ENCODE measurements at regions not wholly inside any gene's neighbourhood (a gene's known extent, or its start where the extent isn't known, plus 50 kb on each side); places are given as distances from the start of the nearest gene placed in this dataset.

- Histone ChIP-seq H3K9me3 (ENCODE audit: insufficient read depth in 2 of 2, low read depth in 1 of 2, low read length in 1 of 2) (no peaks in the 10 kb centered on the region), H3K4me3 (ENCODE audit: extremely low read depth in 1 of 4, insufficient read depth in 2 of 4, low read depth in 3 of 4, low read length in 4 of 4) (no peak overlapping the region), H4K8ac (ENCODE audit: extremely low read depth, insufficient read depth, low read length) (no peak overlapping the region), H2AFZ (ENCODE audit: low read length) (no peak overlapping the region), H4K91ac (replicated peaks; ENCODE audit: insufficient read length, low read length) (no peak overlapping the region), H3K4me2 (ENCODE audit: insufficient read depth in 1 of 2, low read depth in 2 of 2, low read length in 2 of 2) (no peak overlapping the region), H3K79me2 (ENCODE audit: control insufficient read depth in 1 of 2, insufficient read depth in 2 of 2, low read length in 2 of 2) (no peaks in the 10 kb centered on the region), H2AK5ac (ENCODE audit: low read depth, low read length) (no peak overlapping the region), H4K5ac (ENCODE audit: insufficient read length, low read depth, low read length) (no peak overlapping the region), H3K4me1 (replicated peaks in 1 of 4; ENCODE audit: control insufficient read depth in 3 of 4, insufficient read depth in 4 of 4, low read length in 3 of 4) (peaks cover 1 to 10% (median 5%) of the 10 kb centered on the region in 4 experiments; a peak in 6 of 7 replicates), H3K23me2 (ENCODE audit: low read depth, low read length) (no peaks in the 10 kb centered on the region), H3K23ac (ENCODE audit: insufficient read length) (no peak overlapping the region), H2BK5ac (ENCODE audit: low read depth, low read length) (no peak overlapping the region), H3K79me1 (ENCODE audit: low read depth, low read length) (no peaks in the 10 kb centered on the region), H2BK120ac (replicated peaks; ENCODE audit: low read depth, low read length) (no peak overlapping the region), H2BK12ac (ENCODE audit: low read depth, low read length) (no peak overlapping the region), H3K56ac (replicated peaks; ENCODE audit: insufficient read length, low read depth, low read length) (no peak overlapping the region), H3K14ac (ENCODE audit: insufficient read length) (no peak overlapping the region), H3K36me3 (ENCODE audit: control insufficient read depth in 2 of 4, insufficient read depth in 4 of 4, low read length in 3 of 4) (no peaks in the 10 kb centered on the region), H2BK20ac (ENCODE audit: low read length) (no peak overlapping the region), H3K27me3 (replicated peaks in 1 of 4; ENCODE audit: control insufficient read depth in 3 of 4, extremely low read depth in 1 of 4, insufficient read depth in 3 of 4, low read length in 3 of 4) (no peaks in the 10 kb centered on the region), H2BK15ac (ENCODE audit: low read length) (no peak overlapping the region), H4K20me1 (replicated peaks in 1 of 2; ENCODE audit: control insufficient read depth in 1 of 2, insufficient read depth in 2 of 2, low read length in 2 of 2) (no peaks in the 10 kb centered on the region), H3K4ac (replicated peaks; ENCODE audit: insufficient read length, low read depth, low read length) (no peak overlapping the region), H3K18ac (ENCODE audit: extremely low read depth, low read length) (no peak overlapping the region), H3K9ac (replicated peaks in 1 of 4; ENCODE audit: extremely low read depth in 1 of 4, low read depth in 3 of 4, low read length in 3 of 4) (no peak overlapping the region), H3K27ac (ENCODE audit: low read depth, low read length) (no peak overlapping the region)
- WGBS, 2 experiments (ENCODE audit: extremely low coverage in 1 of 2, insufficient coverage in 1 of 2, insufficient read length in 1 of 2, insufficient replicate concordance in 2 of 2, low coverage in 1 of 2, low lambda C conversion rate in 2 of 2, missing lambda C conversion rate in 1 of 2) = 89% methylated on average over 6 of the region's 6 CpGs; no CpG with 5 or more reads in 1 of the 2 experiments
- POLR2A ChIA-PET (ENCODE audit: partially characterized antibody) = no interaction called here
- DNase-seq (ENCODE audit: low read depth in 1 of 2, low spot score in 2 of 2) (no peak), FAIRE-seq (no peak)
- CTCF ChIA-PET (ENCODE audit: partially characterized antibody) = interaction anchor here (1.7 kb wide), 1 partner anchor 19 kb away, joined by 5 read pairs; no protein-coding TSS in a partner anchor
- TF ChIP-seq RAD21 (IDR thresholded peaks at IDR 0.05 in 1 of 2, conservative IDR thresholded peaks at IDR 0.05 in 1 of 2; ENCODE audit: low read depth in 2 of 2, low read length in 2 of 2) (no peak), JUN (IDR thresholded peaks at IDR 0.05; ENCODE audit: low read depth, low read length) (no peak), SIN3A (conservative IDR thresholded peaks at IDR 0.05 in 1 of 2, IDR thresholded peaks at IDR 0.05 in 1 of 2; ENCODE audit: low read depth in 1 of 2, low read length in 2 of 2) (no peak), EGR1 (IDR thresholded peaks at IDR 0.05; ENCODE audit: borderline replicate concordance, low read depth, low read length) (no peak), SP2 (IDR thresholded peaks at IDR 0.05; ENCODE audit: low read length) (no peak), SP1 (IDR thresholded peaks at IDR 0.05; ENCODE audit: low read depth, low read length) (no peak), CTBP2 (IDR thresholded peaks at IDR 0.05; ENCODE audit: borderline replicate concordance, insufficient read depth, insufficient read length, low read length) (no peak), KDM5A (IDR thresholded peaks at IDR 0.05; ENCODE audit: low read length) (no peak), BCL11A (IDR thresholded peaks at IDR 0.05; ENCODE audit: low read depth in 2 of 2, low read length in 2 of 2) (no peak), CREB1 (IDR thresholded peaks at IDR 0.05) (no peak), SAP30 (IDR thresholded peaks at IDR 0.05; ENCODE audit: insufficient read depth, insufficient replicate concordance, low read length) (no peak), PHF8 (conservative IDR thresholded peaks at IDR 0.05; ENCODE audit: low read depth, low read length) (no peak), NANOG (IDR thresholded peaks at IDR 0.05; ENCODE audit: insufficient read depth, low read depth, low read length, poor library complexity, severe bottlenecking) (no peak), SIX5 (IDR thresholded peaks at IDR 0.05; ENCODE audit: low read depth, low read length) (no peak), CEBPB (IDR thresholded peaks at IDR 0.05; ENCODE audit: low read depth, low read length) (no peak)
Observed at GRCh38 chr20:52041966-52042365, 149.6 kb downstream of the ZFP64 start.

All from H1 (cell line).